PC-3 (cell line): ENCODE measurements at regions not wholly inside any gene's neighbourhood (a gene's known extent, or its start where the extent isn't known, plus 50 kb on each side); places are given as distances from the start of the nearest gene placed in this dataset.

Source experiments
- ATAC-seq: fragments of 200-7000 bp; cut with Tn5 transposase; 2 replicates; pipeline ENCODE4 v1.9.1; 2020; ENCODE audit warnings: mild to moderate bottlenecking, moderate library complexity
- BruUV-seq: library from RNA; stranded (reverse); fragments of 400-500 nt; replicated peaks from 2 replicates; lab custom pipeline; 2021; lab: Mats Ljungman, UMichigan
- CTCF ChIA-PET: fragments of 300-600 bp; sonication (Branson Sonifier 250); formaldehyde crosslinking; loops from one replicate; lab custom pipeline; 2022; ENCODE audit warnings: antibody characterized with exemption; lab: Charles Lee
- POLR2A ChIA-PET: fragments of 300-600 bp; sonication (Branson Sonifier 250); formaldehyde crosslinking; loops from one replicate; lab custom pipeline; 2022; ENCODE audit warnings: antibody characterized with exemption; ENCODE audit not compliant: unreplicated experiment; lab: Charles Lee
- DNase-seq: peaks from one replicate; pipeline ENCODE4 v3.0.0-alpha.2; 2015
- H2AFZ ChIP-seq: fragments of 300-600 bp; sonication (generic); 2 replicates; pipeline ENCODE4 v1.6.0; 2016; ENCODE audit warnings: antibody characterized with exemption, low read length
- H3F3A ChIP-seq: fragments of 300-600 bp; sonication (generic); one replicate; pipeline ENCODE4 v1.6.0; 2017; ENCODE audit warnings: antibody characterized with exemption, low read length, control low read depth, mild to moderate bottlenecking; ENCODE audit not compliant: unreplicated experiment
- H3K27ac ChIP-seq: fragments of 300-600 bp; sonication (generic); 2 replicates; pipeline ENCODE4 v1.5.1; 2016; ENCODE audit warnings: mild to moderate bottlenecking, low read length
- H3K27me3 ChIP-seq: fragments of 300-600 bp; sonication (generic); 2 replicates; pipeline ENCODE4 v1.6.1; 2016; ENCODE audit warnings: low read length, mixed read lengths
- H3K36me3 ChIP-seq: fragments of 300-600 bp; sonication (generic); 2 replicates; pipeline ENCODE4 v1.6.1; 2016; ENCODE audit warnings: low read depth, mixed run types, low read length, mixed read lengths
- H3K4me1 ChIP-seq: fragments of 300-600 bp; sonication (generic); 2 replicates; pipeline ENCODE4 v1.5.1; 2016; ENCODE audit warnings: low read length; ENCODE audit not compliant: insufficient read depth
- H3K4me2 ChIP-seq: fragments of 300-600 bp; sonication (generic); 2 replicates; pipeline ENCODE4 v1.6.0; 2016; ENCODE audit warnings: low read length
- H3K4me3 ChIP-seq: fragments of 300-600 bp; sonication (generic); 2 replicates; pipeline ENCODE4 v1.5.1; 2016; ENCODE audit warnings: mild to moderate bottlenecking, low read length, mixed read lengths
- H3K79me2 ChIP-seq: fragments of 300-600 bp; sonication (generic); 2 replicates; pipeline ENCODE4 v1.6.1; 2017; ENCODE audit warnings: low read length, mixed read lengths
- H3K9ac ChIP-seq: fragments of 300-600 bp; sonication (generic); 2 replicates; pipeline ENCODE4 v1.6.0; 2016; ENCODE audit warnings: mild to moderate bottlenecking, low read length
- H3K9me2 ChIP-seq: fragments of 300-600 bp; sonication (generic); replicated peaks from 2 replicates; pipeline ENCODE4 v1.6.1; 2016; ENCODE audit warnings: mixed run types, low read length, mixed read lengths
- H3K9me3 ChIP-seq: fragments of 300-600 bp; sonication (generic); 2 replicates; pipeline ENCODE4 v1.6.1; 2016; ENCODE audit warnings: low read length, mixed read lengths
- H4K20me1 ChIP-seq: fragments of 300-600 bp; sonication (generic); 2 replicates; pipeline ENCODE4 v1.6.1; 2016; ENCODE audit warnings: low read length, mixed read lengths
- CTCF ChIP-seq: fragments of 300-600 bp; sonication (generic); conservative IDR thresholded peaks from 2 replicates; pipeline ENCODE4 v1.5.1; 2017; ENCODE audit warnings: antibody characterized with exemption, low read depth, mild to moderate bottlenecking, low read length
- EZH2 ChIP-seq: fragments of 300-600 bp; sonication (generic); IDR thresholded peaks from one replicate; pipeline ENCODE4 v1.6.1; 2017; ENCODE audit warnings: antibody characterized with exemption, mild to moderate bottlenecking, low read length; ENCODE audit not compliant: unreplicated experiment
- EZH2phosphoT487 ChIP-seq: fragments of 300-600 bp; sonication (generic); IDR thresholded peaks from 2 replicates; pipeline ENCODE4 v1.6.1; 2018; ENCODE audit warnings: mild to moderate bottlenecking, antibody characterized with exemption, low read length, borderline replicate concordance
- intact Hi-C: fragments of 100-400 bp; cut with micrococcal nuclease; formaldehyde crosslinking; loops from 2 replicates; pipeline ENCODE4 v1.9.0; 2023

- POLR2A ChIA-PET: no interaction called here
- Histone ChIP-seq H3K36me3 (no peaks in the 10 kb centered on the region), H3K9me3 (no peaks in the 10 kb centered on the region), H3F3A (no peaks in the 10 kb centered on the region), H3K4me1 (no peaks in the 10 kb centered on the region), H3K4me3 (no peak overlapping the region), H4K20me1 (no peaks in the 10 kb centered on the region), H3K9me2 (no peaks in the 10 kb centered on the region), H3K79me2 (no peaks in the 10 kb centered on the region), H3K27ac (no peak overlapping the region), H3K27me3 (no peaks in the 10 kb centered on the region), H3K4me2 (no peak overlapping the region), H3K9ac (no peak overlapping the region), H2AFZ (no peak overlapping the region)
- DNase-seq (no peak), ATAC-seq (no peak)
- intact Hi-C loops: no loop called here
- TF ChIP-seq CTCF (no peak), EZH2phosphoT487 (no peak), EZH2 (no peak)
- no TSS peak for BruUV-seq
- CTCF ChIA-PET: no interaction called here
Observed at GRCh38 chr3:64805248-64805647, 117.4 kb upstream of the ADAMTS9 start.

DNA sequence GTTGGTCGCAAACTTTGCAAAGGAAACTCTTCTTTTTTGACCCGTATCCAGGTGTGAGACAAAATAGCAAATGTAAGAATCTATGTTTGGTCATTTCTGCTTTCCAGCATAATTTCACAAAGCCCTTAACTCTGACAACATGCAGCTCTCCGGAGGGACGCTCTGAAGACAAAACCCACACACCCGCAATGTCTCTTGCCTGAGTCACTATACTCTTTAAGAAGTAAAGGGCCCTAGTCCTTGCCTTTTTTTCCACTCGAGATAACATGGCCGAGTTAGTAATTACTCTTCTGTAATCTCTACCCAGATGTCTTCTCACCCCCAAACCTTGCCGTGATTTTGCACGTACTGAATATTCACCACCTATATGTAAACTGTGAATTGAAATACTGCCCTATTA lies 115.7 kb upstream of the ADAMTS9 start:
- no peaks in the 10 kb centered on the region for H3F3A ChIP-seq
- no peaks in the 10 kb centered on the region for H3K36me3 ChIP-seq
- H4K20me1 ChIP-seq: no peaks in the 10 kb centered on the region
- no peaks in the 10 kb centered on the region for H3K9me2 ChIP-seq
- no peak overlapping the region for H3K4me3 ChIP-seq
- ChIA-PET POLR2A (no interaction called here), CTCF (no interaction called here)
- ATAC-seq (no peak), DNase-seq (no peak)
- H2AFZ ChIP-seq: no peak overlapping the region
- intact Hi-C loops: no loop called here
- BruUV-seq: no TSS peak
- no peak overlapping the region for H3K4me2 ChIP-seq
- H3K9ac ChIP-seq: no peak overlapping the region
- H3K27ac ChIP-seq: no peak overlapping the region
- H3K4me1 ChIP-seq: no peaks in the 10 kb centered on the region
- H3K79me2 ChIP-seq: no peaks in the 10 kb centered on the region
- H3K27me3 ChIP-seq: no peaks in the 10 kb centered on the region
- TF ChIP-seq CTCF: no peak
- H3K9me3 ChIP-seq: no peaks in the 10 kb centered on the region

DNA sequence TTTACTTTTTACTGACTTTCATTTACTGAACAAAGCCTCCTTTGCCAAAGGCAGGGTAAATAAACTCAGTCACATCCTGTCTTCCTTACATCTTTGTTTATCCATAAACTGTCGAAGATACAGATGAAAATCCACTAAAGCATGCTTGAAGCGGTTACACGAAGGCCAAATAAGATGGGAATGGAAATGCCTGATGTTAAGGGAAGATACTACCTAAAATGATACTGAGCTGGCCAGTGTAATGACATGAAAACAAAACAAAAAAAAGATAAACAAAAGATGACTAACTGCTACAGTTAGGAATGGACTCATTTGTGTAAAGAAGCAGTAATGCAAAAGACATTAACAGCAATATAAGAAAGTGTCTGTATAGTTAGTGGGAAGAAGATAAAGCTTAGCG lies 114.7 kb upstream of the ADAMTS9 start:
- H3K27me3 ChIP-seq: no peaks in the 10 kb centered on the region
- no peaks in the 10 kb centered on the region for H3F3A ChIP-seq
- no peaks in the 10 kb centered on the region for H3K79me2 ChIP-seq
- no peaks in the 10 kb centered on the region for H3K4me1 ChIP-seq
- H2AFZ ChIP-seq: no peak overlapping the region
- intact Hi-C loops: no loop called here
- no peaks in the 10 kb centered on the region for H3K9me2 ChIP-seq
- no peak for TF ChIP-seq EZH2phosphoT487
- TF ChIP-seq CTCF: no peak
- TF ChIP-seq EZH2: no peak
- H3K36me3 ChIP-seq: no peaks in the 10 kb centered on the region
- H3K4me3 ChIP-seq: no peak overlapping the region
- DNase-seq (no peak), ATAC-seq (no peak)
- ChIA-PET POLR2A (no interaction called here), CTCF (no interaction called here)
- no peak overlapping the region for H3K9ac ChIP-seq
- H4K20me1 ChIP-seq: no peaks in the 10 kb centered on the region
- H3K4me2 ChIP-seq: no peak overlapping the region
- BruUV-seq: no TSS peak
- no peaks in the 10 kb centered on the region for H3K9me3 ChIP-seq
- H3K27ac ChIP-seq: no peak overlapping the region
